ENCODE measurements at regions not wholly inside any gene's neighbourhood (a gene's known extent, or its start where the extent isn't known, plus 50 kb on each side); places are given as distances from the start of the nearest gene placed in this dataset.

GRCh38 chr19:29413435-29413834 is 112.4 kb upstream of the VSTM2B start:
- no peaks in the 10 kb centered on the region for H3K4me1 ChIP-seq
- H3K27ac ChIP-seq, result no peak overlapping the region
- H3K27me3 ChIP-seq, result no peaks in the 10 kb centered on the region
- no peak for DNase-seq (ENCODE audit: extremely low spot score in 2 of 2)
- no peaks in the 10 kb centered on the region for H3K36me3 ChIP-seq
- H3K4me3 ChIP-seq, result no peak overlapping the region
- intact Hi-C loops (cut with DNase I), result no loop called here
- H3K9me3 ChIP-seq, result no peaks in the 10 kb centered on the region
- TF ChIP-seq POLR2A (IDR thresholded peaks at IDR 0.05), result no peak
- TF ChIP-seq POLR2AphosphoS5 (IDR thresholded peaks at IDR 0.05; ENCODE audit: insufficient read depth in 1 of 2, low read depth in 1 of 2), result no peak
- no peak for TF ChIP-seq CTCF (IDR thresholded peaks at IDR 0.05)

- H3K36me3 ChIP-seq, result no peaks in the 10 kb centered on the region
- TF ChIP-seq POLR2A (IDR thresholded peaks at IDR 0.05) (no peak), POLR2AphosphoS5 (IDR thresholded peaks at IDR 0.05; ENCODE audit: insufficient read depth in 1 of 2, low read depth in 1 of 2) (no peak), CTCF (IDR thresholded peaks at IDR 0.05) (no peak)
- H3K9me3 ChIP-seq, result no peaks in the 10 kb centered on the region
- no peaks in the 10 kb centered on the region for H3K27me3 ChIP-seq
- no peak overlapping the region for H3K27ac ChIP-seq
- no peak for DNase-seq (ENCODE audit: extremely low spot score in 2 of 2)
- no peak overlapping the region for H3K4me3 ChIP-seq
- intact Hi-C loops (cut with DNase I), result no loop called here
- no peaks in the 10 kb centered on the region for H3K4me1 ChIP-seq
Observed at GRCh38 chr19:29415507-29415906, 110.3 kb upstream of the VSTM2B start.

GRCh38 chr19:29417048-29417447 is 108.7 kb upstream of the VSTM2B start:
- Histone ChIP-seq H3K4me3 (no peak overlapping the region), H3K9me3 (no peaks in the 10 kb centered on the region), H3K27me3 (no peaks in the 10 kb centered on the region), H3K27ac (no peak overlapping the region), H3K36me3 (no peaks in the 10 kb centered on the region), H3K4me1 (no peaks in the 10 kb centered on the region)
- no peak for TF ChIP-seq POLR2AphosphoS5 (IDR thresholded peaks at IDR 0.05; ENCODE audit: insufficient read depth in 1 of 2, low read depth in 1 of 2)
- no peak for TF ChIP-seq CTCF (IDR thresholded peaks at IDR 0.05)
- no peak for TF ChIP-seq POLR2A (IDR thresholded peaks at IDR 0.05)
- DNase-seq (ENCODE audit: extremely low spot score in 2 of 2), result no peak
- intact Hi-C loops (cut with DNase I), result no loop called here

- H3K4me1 ChIP-seq, result no peaks in the 10 kb centered on the region
- no peak for DNase-seq (ENCODE audit: extremely low spot score in 2 of 2)
- H3K27ac ChIP-seq, result no peak overlapping the region
- intact Hi-C loops (cut with DNase I), result no loop called here
- no peaks in the 10 kb centered on the region for H3K9me3 ChIP-seq
- no peak overlapping the region for H3K4me3 ChIP-seq
- H3K36me3 ChIP-seq, result no peaks in the 10 kb centered on the region
- TF ChIP-seq POLR2AphosphoS5 (IDR thresholded peaks at IDR 0.05; ENCODE audit: insufficient read depth in 1 of 2, low read depth in 1 of 2) (no peak), CTCF (IDR thresholded peaks at IDR 0.05) (no peak), POLR2A (IDR thresholded peaks at IDR 0.05) (no peak)
- H3K27me3 ChIP-seq, result no peaks in the 10 kb centered on the region
Observed at GRCh38 chr19:29418201-29418600, 107.6 kb upstream of the VSTM2B start.

GRCh38 chr19:29420065-29420464 is 105.7 kb upstream of the VSTM2B start:
- H3K9me3 ChIP-seq, result no peaks in the 10 kb centered on the region
- intact Hi-C loops (cut with DNase I), result no loop called here

More at GRCh38 chr19:29420065-29420464, 105.7 kb upstream of the VSTM2B start:
- TF ChIP-seq POLR2AphosphoS5 (IDR thresholded peaks at IDR 0.05; ENCODE audit: insufficient read depth in 1 of 2, low read depth in 1 of 2) (no peak), CTCF (IDR thresholded peaks at IDR 0.05) (no peak), POLR2A (IDR thresholded peaks at IDR 0.05) (no peak)
- no peaks in the 10 kb centered on the region for H3K27me3 ChIP-seq
- no peaks in the 10 kb centered on the region for H3K36me3 ChIP-seq
- no peak overlapping the region for H3K27ac ChIP-seq
- H3K4me1 ChIP-seq, result no peaks in the 10 kb centered on the region
- no peak for DNase-seq (ENCODE audit: extremely low spot score in 2 of 2)
- H3K4me3 ChIP-seq, result no peak overlapping the region
